T-helper 2 cell treated with Interferon-gamma antibody and Interleukin-4, amounts not matched to agents 5 μg/mL and 100 μg/mL, for 36 hours (primary cell): ENCODE measurements at regions not wholly inside any gene's neighbourhood (a gene's known extent, or its start where the extent isn't known, plus 50 kb on each side); places are given as distances from the start of the nearest gene placed in this dataset.
"Not testable (repeated sequence)": the region's sequence is repeated elsewhere in the genome, so short reads cannot be mapped to it uniquely, and the experiment has no call there.

Source experiments
- DNase-seq: peaks from one replicate; pipeline ENCODE4 v3.0.0; 2021; ENCODE audit warnings: low spot score
- H3K27ac Mint-ChIP-seq: one replicate; pipeline ENCODE4 v1.8.0; 2021; ENCODE audit warnings: mild to moderate bottlenecking, mixed read lengths
- H3K27me3 Mint-ChIP-seq: one replicate; pipeline ENCODE4 v1.8.0; 2021; ENCODE audit warnings: low read depth, mixed read lengths
- H3K36me3 Mint-ChIP-seq: one replicate; pipeline ENCODE4 v1.8.0; 2021; ENCODE audit warnings: low read depth, mixed read lengths
- H3K4me1 Mint-ChIP-seq: one replicate; pipeline ENCODE4 v1.8.0; 2021; ENCODE audit warnings: low read depth, mixed read lengths
- H3K4me3 Mint-ChIP-seq: one replicate; pipeline ENCODE4 v1.8.0; 2022; ENCODE audit warnings: mild to moderate bottlenecking, moderate library complexity, mixed read lengths
- H3K9me3 Mint-ChIP-seq: one replicate; pipeline ENCODE4 v1.8.0; 2021; ENCODE audit warnings: mixed read lengths

DNA sequence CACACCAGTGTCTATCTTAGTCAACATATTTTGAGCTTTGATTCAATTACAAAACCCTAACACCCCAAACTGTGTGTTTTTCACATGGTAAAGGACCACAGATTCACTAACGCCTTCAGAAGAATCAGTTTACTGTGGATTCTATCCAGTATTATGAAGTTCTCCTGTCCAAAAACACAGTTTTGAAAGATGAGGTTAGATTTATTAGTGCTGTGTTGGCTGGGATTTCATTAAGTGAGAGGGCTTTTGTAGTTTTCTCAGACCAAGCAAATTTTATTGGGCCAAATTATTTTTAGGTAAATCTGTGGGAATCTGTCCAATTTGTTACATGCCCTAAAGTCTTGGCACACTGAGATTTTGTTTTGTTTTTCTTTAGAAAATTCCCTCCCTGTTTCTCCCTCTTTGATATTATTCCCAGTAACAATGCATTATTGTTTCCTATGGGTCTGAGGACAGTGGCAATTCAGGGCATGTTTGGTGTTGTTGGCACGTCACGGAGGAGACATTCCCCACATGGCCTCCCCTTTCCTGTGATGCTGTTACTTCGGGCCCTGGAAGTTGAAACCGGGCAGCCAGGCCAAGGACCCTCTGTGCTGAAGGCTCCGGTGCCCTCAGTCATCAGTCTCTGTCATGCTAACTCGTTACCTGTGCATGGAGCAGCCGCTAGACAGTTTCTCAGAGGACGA lies 87.5 kb upstream of the ALKAL2 start:
- DNase-seq, result no peak
- Mint-ChIP-seq H3K4me3 (no peak overlapping the region), H3K4me1 (no peaks in the 10 kb centered on the region), H3K36me3 (no peaks in the 10 kb centered on the region), H3K27me3 (peaks cover 15% of the 10 kb centered on the region), H3K27ac (no peak overlapping the region), H3K9me3 (peaks cover 13% of the 10 kb centered on the region)

DNA sequence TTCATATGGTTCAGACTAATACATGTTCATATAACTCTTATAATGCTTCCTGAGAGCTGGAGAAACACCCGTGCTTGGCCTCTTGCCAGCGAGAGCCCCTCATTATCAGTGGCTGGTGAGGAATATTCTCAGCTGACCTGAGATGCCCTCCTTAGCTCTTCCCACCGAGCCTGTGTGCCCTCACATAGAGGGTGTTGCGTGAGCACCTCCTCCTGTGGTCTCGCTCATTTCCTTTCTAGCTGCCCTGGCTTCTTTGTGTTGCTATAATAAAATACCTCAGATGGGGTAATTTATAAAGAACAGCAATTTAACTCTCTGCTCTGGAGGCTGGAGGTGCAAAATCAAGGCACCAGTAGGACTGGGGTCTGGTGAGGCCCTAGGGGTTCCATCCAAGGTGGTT lies 80.5 kb upstream of the ALKAL2 start:
- no peaks in the 10 kb centered on the region for H3K36me3 Mint-ChIP-seq
- H3K27me3 Mint-ChIP-seq, result peaks cover 12% of the 10 kb centered on the region
- H3K27ac Mint-ChIP-seq, result no peak overlapping the region
- DNase-seq, result no peak
- no peak overlapping the region for H3K4me3 Mint-ChIP-seq
- peaks cover 3% of the 10 kb centered on the region for H3K9me3 Mint-ChIP-seq
- H3K4me1 Mint-ChIP-seq, result no peaks in the 10 kb centered on the region

DNA sequence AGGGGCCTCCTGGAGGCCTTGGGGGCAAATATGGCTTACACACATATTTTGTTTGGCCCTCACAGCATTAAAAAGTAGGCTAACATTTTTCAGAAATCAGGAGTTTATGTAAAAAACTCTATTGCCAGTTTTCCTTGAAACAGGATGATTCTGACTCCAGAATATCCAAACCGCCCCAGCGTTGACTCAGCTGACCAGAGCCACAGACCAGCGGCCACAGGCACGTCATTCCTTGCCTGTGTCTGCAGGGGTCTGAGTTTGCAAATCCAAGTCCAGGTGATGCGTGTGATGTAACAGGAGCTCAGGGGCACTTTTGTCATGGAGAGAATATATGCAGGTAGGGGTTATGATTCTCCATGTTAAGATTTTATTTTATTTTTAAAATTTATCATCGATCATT lies 79.4 kb upstream of the ALKAL2 start:
- H3K4me3 Mint-ChIP-seq, result no peak overlapping the region
- no peaks in the 10 kb centered on the region for H3K4me1 Mint-ChIP-seq
- peaks cover 3% of the 10 kb centered on the region for H3K9me3 Mint-ChIP-seq
- H3K36me3 Mint-ChIP-seq, result no peaks in the 10 kb centered on the region
- peaks cover 12% of the 10 kb centered on the region for H3K27me3 Mint-ChIP-seq
- no peak overlapping the region for H3K27ac Mint-ChIP-seq
- DNase-seq, result no peak

DNA sequence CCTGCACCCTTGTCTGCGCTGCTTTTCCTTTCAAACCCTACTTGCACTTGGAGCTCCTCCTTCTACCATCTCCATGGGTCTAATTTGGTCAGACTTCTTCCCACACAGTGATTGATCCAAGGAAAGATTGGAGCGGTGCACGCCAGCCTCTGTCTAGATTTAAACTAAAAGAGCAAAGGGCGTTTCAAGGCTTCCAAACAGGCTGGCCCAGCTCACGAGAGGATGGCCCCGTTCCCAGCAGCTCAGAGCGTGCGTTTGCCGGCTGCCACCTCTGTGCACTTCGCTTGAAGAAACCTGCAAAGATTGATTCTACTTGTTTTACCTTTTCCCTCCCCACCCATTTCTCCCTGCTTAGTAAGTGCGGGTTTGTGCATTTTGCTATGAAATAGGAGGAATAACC lies 78.8 kb upstream of the ALKAL2 start:
- Mint-ChIP-seq H3K4me1 (no peaks in the 10 kb centered on the region), H3K36me3 (no peaks in the 10 kb centered on the region), H3K27ac (no peak overlapping the region), H3K4me3 (no peak overlapping the region), H3K9me3 (peaks cover 3% of the 10 kb centered on the region), H3K27me3 (peaks cover 10% of the 10 kb centered on the region)
- no peak for DNase-seq

- Mint-ChIP-seq H3K36me3 (no peaks in the 10 kb centered on the region), H3K4me3 (no peak overlapping the region), H3K4me1 (no peaks in the 10 kb centered on the region), H3K27me3 (peaks cover 9% of the 10 kb centered on the region), H3K9me3 (peaks cover 1% of the 10 kb centered on the region), H3K27ac (no peak overlapping the region)
- no peak for DNase-seq
Observed at GRCh38 chr2:365367-366275, 77.7 kb upstream of the ALKAL2 start.

- Mint-ChIP-seq H3K4me1 (no peaks in the 10 kb centered on the region), H3K27ac (no peak overlapping the region), H3K9me3 (peaks cover 3% of the 10 kb centered on the region), H3K27me3 (peaks cover 12% of the 10 kb centered on the region), H3K36me3 (no peaks in the 10 kb centered on the region), H3K4me3 (no peak overlapping the region)
- no peak for DNase-seq
Observed at GRCh38 chr2:363824-364470, 76.1 kb upstream of the ALKAL2 start.

GRCh38 chr2:362924-363323 lies 75.0 kb upstream of the ALKAL2 start:
- H3K4me3 Mint-ChIP-seq, result no peak overlapping the region
- no peak for DNase-seq
- H3K4me1 Mint-ChIP-seq, result no peaks in the 10 kb centered on the region
- H3K27ac Mint-ChIP-seq, result no peak overlapping the region
- H3K36me3 Mint-ChIP-seq, result no peaks in the 10 kb centered on the region
- H3K27me3 Mint-ChIP-seq, result peaks cover 8% of the 10 kb centered on the region
- peaks cover 3% of the 10 kb centered on the region for H3K9me3 Mint-ChIP-seq

GRCh38 chr2:360124-360523 lies 72.2 kb upstream of the ALKAL2 start:
- H3K36me3 Mint-ChIP-seq, result no peaks in the 10 kb centered on the region
- H3K27me3 Mint-ChIP-seq, result peaks cover 8% of the 10 kb centered on the region
- H3K9me3 Mint-ChIP-seq, result peaks cover 3% of the 10 kb centered on the region
- no peak overlapping the region for H3K27ac Mint-ChIP-seq
- H3K4me3 Mint-ChIP-seq, result no peak overlapping the region
- no peak for DNase-seq
- no peaks in the 10 kb centered on the region for H3K4me1 Mint-ChIP-seq

DNA sequence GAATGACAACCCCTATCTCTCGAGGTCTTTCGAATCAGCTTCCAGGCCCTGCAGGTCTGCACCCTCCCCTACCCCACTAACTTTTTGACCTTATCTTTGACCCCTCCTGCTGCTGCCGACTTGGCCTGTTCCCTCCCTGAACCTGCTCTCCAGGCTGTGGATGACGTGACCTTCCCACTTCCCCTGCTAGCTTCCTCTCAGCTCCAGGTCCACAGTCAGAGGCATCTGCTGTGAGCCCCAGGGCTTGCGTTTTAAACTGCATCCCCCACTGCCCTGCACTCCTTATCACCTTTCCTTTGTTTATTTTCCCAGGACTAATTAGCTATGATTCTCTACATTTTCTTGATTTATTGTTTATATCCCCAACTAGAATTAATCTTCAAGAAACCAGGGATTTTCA lies 71.2 kb upstream of the ALKAL2 start:
- peaks cover 3% of the 10 kb centered on the region for H3K9me3 Mint-ChIP-seq
- H3K27ac Mint-ChIP-seq, result no peak overlapping the region

GRCh38 chr2:357811-358210 lies 69.9 kb upstream of the ALKAL2 start:
- Mint-ChIP-seq H3K4me1 (no peaks in the 10 kb centered on the region), H3K9me3 (peaks cover 3% of the 10 kb centered on the region), H3K27me3 (peaks cover 6% of the 10 kb centered on the region), H3K36me3 (no peaks in the 10 kb centered on the region), H3K27ac (no peak overlapping the region), H3K4me3 (no peak overlapping the region)
- DNase-seq, result no peak

More for the DNA sequence above, 71.2 kb upstream of the ALKAL2 start:
- no peak for DNase-seq
- Mint-ChIP-seq H3K36me3 (no peaks in the 10 kb centered on the region), H3K4me3 (no peak overlapping the region), H3K4me1 (no peaks in the 10 kb centered on the region), H3K27me3 (peaks cover 6% of the 10 kb centered on the region)

- not testable (repeated sequence) for H3K4me3 Mint-ChIP-seq, H3K4me1 Mint-ChIP-seq, H3K27ac Mint-ChIP-seq, H3K9me3 Mint-ChIP-seq, H3K27me3 Mint-ChIP-seq, DNase-seq, H3K36me3 Mint-ChIP-seq
Observed at GRCh38 chr2:356304-356703, 68.4 kb upstream of the ALKAL2 start.

DNA sequence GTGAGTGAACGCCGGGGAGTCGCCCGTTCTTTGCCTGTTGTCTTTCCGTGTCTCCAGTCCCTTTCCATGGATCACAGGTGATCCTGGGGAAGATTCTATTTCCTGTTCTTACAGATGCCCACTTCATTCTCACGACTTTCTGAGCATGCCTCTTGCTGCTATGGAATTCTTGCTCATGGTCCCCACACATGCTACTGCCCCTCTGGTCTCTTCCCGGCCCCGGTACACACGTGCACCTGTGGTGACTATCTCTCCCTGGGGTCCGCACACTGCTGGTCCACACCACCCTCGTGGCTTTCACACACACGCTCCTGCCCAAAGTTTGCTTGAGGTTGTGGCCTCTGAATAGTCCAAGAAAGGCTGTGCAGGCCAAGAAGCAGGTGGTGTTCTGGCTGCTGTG lies 67.9 kb upstream of the ALKAL2 start:
- Mint-ChIP-seq H3K4me3 (no peak overlapping the region), H3K9me3 (peaks cover 3% of the 10 kb centered on the region), H3K27ac (no peak overlapping the region), H3K4me1 (no peaks in the 10 kb centered on the region), H3K36me3 (no peaks in the 10 kb centered on the region), H3K27me3 (peaks cover 6% of the 10 kb centered on the region)
- DNase-seq, result no peak

GRCh38 chr2:352696-353095 lies 64.8 kb upstream of the ALKAL2 start:
- H3K27me3 Mint-ChIP-seq, result peaks cover 7% of the 10 kb centered on the region
- no peaks in the 10 kb centered on the region for H3K9me3 Mint-ChIP-seq
- no peaks in the 10 kb centered on the region for H3K36me3 Mint-ChIP-seq
- no peak for DNase-seq
- H3K27ac Mint-ChIP-seq, result no peak overlapping the region
- H3K4me1 Mint-ChIP-seq, result no peaks in the 10 kb centered on the region
- H3K4me3 Mint-ChIP-seq, result no peak overlapping the region

- peaks cover 20% of the 10 kb centered on the region for H3K27me3 Mint-ChIP-seq
- H3K27ac Mint-ChIP-seq, result no peak overlapping the region
- H3K9me3 Mint-ChIP-seq, result no peaks in the 10 kb centered on the region
- DNase-seq, result no peak
- no peaks in the 10 kb centered on the region for H3K4me1 Mint-ChIP-seq
- no peak overlapping the region for H3K4me3 Mint-ChIP-seq
- no peaks in the 10 kb centered on the region for H3K36me3 Mint-ChIP-seq
Observed at GRCh38 chr2:349390-349789, 61.5 kb upstream of the ALKAL2 start.
